ENCODE measurements at regions not wholly inside any gene's neighbourhood (a gene's known extent, or its start where the extent isn't known, plus 50 kb on each side); places are given as distances from the start of the nearest gene placed in this dataset.

DNA sequence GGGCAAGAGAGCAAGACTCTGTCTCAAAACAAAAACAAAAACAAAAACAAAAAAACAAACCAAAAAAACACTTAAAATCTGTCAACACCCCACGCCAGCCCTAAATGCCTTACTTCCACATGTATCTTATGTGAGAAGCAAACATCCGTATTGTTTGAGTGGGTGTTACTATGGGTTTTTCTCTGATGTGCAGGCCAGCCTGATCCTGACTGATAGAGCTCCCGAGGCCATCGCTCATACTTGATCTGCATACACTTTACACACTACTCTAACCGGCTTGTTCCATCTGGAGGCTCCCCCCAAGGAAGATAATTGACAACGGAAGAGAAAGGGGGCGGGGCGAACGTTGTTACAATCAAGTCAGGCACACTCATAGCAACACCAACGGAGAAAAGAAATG, 237.4 kb downstream of the TBL1XR1 start:
- TF ChIP-seq, protein P1, sequence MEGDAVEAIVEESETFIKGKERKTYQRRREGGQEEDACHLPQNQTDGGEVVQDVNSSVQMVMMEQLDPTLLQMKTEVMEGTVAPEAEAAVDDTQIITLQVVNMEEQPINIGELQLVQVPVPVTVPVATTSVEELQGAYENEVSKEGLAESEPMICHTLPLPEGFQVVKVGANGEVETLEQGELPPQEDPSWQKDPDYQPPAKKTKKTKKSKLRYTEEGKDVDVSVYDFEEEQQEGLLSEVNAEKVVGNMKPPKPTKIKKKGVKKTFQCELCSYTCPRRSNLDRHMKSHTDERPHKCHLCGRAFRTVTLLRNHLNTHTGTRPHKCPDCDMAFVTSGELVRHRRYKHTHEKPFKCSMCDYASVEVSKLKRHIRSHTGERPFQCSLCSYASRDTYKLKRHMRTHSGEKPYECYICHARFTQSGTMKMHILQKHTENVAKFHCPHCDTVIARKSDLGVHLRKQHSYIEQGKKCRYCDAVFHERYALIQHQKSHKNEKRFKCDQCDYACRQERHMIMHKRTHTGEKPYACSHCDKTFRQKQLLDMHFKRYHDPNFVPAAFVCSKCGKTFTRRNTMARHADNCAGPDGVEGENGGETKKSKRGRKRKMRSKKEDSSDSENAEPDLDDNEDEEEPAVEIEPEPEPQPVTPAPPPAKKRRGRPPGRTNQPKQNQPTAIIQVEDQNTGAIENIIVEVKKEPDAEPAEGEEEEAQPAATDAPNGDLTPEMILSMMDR (IDR thresholded peaks at IDR 0.05): no peak
- H3K27ac ChIP-seq: no peak overlapping the region
- H3K4me1 ChIP-seq: no peaks in the 10 kb centered on the region
- no peaks in the 10 kb centered on the region for H3K9me3 ChIP-seq
- H3K4me3 ChIP-seq: no peak overlapping the region
- no peaks in the 10 kb centered on the region for H3K27me3 ChIP-seq (ENCODE audit: insufficient read depth in 3 of 3, low read length in 2 of 3)
- no peak for DNase-seq
- WGBS, 3 donors: 91 to 95% (median 93%) methylated on average over 10 of the region's 10 CpGs
- intact Hi-C loops (cut with DNase I): loop anchor here in 1 of 2 donors (10.0 kb wide), 1 partner anchor 385 kb away; no protein-coding TSS in a partner anchor
- no peak for ATAC-seq
- H3K36me3 ChIP-seq (ENCODE audit: insufficient read depth in 1 of 2, low read depth in 1 of 2): no peaks in the 10 kb centered on the region

DNA sequence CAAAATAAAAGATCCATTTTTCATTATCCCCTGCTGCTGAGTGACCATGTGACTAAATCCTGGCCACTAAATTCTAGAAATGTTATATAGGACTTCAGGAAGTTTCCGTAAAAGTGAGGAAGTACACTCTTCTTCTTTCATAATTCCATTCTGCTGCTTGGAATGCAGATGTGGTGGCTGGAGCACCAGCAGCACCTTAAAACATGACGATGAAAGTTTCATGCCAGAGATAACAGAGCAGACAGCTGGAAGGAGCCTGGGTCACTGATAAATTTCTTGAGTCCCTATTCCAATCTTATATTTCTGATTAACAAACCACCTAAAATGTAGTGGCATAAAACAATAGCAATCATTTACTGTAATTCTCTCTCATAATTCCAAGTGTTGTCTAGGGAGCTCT, 238.7 kb downstream of the TBL1XR1 start:
- TF ChIP-seq, protein P1 (IDR thresholded peaks at IDR 0.05): no peak
- Histone ChIP-seq H3K9me3 (no peaks in the 10 kb centered on the region), H3K4me3 (no peak overlapping the region), H3K27me3 (ENCODE audit: insufficient read depth in 3 of 3, low read length in 2 of 3) (no peaks in the 10 kb centered on the region), H3K36me3 (ENCODE audit: insufficient read depth in 1 of 2, low read depth in 1 of 2) (no peaks in the 10 kb centered on the region), H3K4me1 (peaks cover 6% of the 10 kb centered on the region), H3K27ac (no peak overlapping the region)
- 93 to 99% (median 96%) methylated on average over 2 of the region's 2 CpGs for WGBS, 3 donors
- no peak for ATAC-seq
- intact Hi-C loops (cut with DNase I): loop anchor here in 1 of 2 donors (10.0 kb wide), 1 partner anchor 386 kb away; no protein-coding TSS in a partner anchor
- DNase-seq: no peak

DNA sequence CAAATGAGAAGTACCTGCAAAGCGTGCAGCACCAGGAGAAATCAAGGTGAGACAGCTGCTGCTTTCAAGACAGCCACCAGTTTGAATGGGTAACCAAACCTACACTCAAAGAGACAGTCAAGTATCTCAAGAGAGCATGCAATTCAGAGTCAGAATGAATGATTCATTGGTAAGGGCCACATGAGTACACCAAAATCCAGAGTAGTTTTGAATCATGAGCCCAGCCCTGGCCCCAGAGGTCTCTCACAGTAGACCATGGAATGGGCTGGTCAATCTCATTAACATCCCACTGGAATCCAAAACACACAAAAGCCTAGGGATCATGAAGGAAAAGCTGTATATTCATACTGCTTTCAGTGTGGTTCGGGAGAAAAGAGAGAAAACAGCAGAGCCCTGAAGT, 242.8 kb downstream of the TBL1XR1 start:
- no peak overlapping the region for H3K27ac ChIP-seq
- no peaks in the 10 kb centered on the region for H3K9me3 ChIP-seq
- DNase-seq (no peak), ATAC-seq (no peak)
- TF ChIP-seq, protein P1 (IDR thresholded peaks at IDR 0.05): no peak
- WGBS, 3 donors: 96 to 97% (median 96%) methylated on average over 2 of the region's 2 CpGs
- peaks cover 42% of the 10 kb centered on the region for H3K4me1 ChIP-seq
- no peak overlapping the region for H3K4me3 ChIP-seq
- H3K27me3 ChIP-seq (ENCODE audit: insufficient read depth in 3 of 3, low read length in 2 of 3): no peaks in the 10 kb centered on the region
- intact Hi-C loops (cut with DNase I): loop anchor here in 1 of 2 donors (10.0 kb wide), 1 partner anchor 390 kb away; no protein-coding TSS in a partner anchor
- no peaks in the 10 kb centered on the region for H3K36me3 ChIP-seq (ENCODE audit: insufficient read depth in 1 of 2, low read depth in 1 of 2)

DNA sequence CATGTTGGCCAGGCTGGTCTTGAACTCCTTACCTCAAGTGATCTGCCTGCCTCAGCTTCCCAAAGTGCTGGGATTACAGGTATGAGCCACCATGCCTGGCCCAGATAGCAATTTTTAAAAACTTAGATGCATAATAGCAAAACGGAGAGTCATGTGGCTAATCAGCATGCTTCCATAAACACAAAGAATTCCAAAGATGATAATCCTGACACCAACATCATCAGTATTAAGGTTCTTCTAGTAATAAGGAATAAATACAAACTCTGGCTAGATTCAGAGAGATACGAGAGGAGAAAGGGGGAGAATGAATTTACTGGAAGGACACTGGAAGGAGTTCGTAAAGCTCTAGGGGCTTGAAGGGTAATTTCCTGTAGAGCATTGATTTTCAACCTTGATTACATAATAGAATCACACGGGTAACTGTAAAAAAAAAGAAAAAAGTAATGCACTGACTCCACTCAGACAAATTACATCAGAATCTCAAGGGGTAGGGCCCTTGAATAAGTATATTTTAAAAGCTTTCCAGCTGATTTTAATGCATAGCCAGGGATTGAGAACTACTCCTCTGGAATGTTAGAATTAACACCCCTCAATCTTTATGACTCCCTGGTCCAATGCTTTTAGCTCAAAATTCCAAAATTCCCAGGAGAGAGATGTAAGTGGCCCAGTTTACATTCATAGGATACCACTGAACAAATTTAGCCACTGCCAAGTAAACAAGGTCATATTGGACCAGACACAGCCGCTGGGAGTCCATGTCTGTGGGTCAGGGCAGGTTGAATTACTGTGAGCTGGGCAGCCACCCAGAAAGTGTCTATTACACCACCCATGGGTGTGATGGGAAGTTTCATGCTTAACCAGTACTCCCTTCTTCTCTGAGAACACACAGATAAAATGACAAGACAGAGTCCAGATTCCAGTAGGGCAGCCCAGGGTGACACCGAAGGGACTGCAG, 243.9 kb downstream of the TBL1XR1 start:
- H3K36me3 ChIP-seq (ENCODE audit: insufficient read depth in 1 of 2, low read depth in 1 of 2): no peaks in the 10 kb centered on the region
- H3K27me3 ChIP-seq (ENCODE audit: insufficient read depth in 3 of 3, low read length in 2 of 3): no peaks in the 10 kb centered on the region
- TF ChIP-seq, protein P1 (IDR thresholded peaks at IDR 0.05): no peak
- H3K27ac ChIP-seq: peak overlapping the region; percentile 67
- H3K4me1 ChIP-seq: peaks cover 42% of the 10 kb centered on the region
- ATAC-seq (peak; percentile 72 to 80 (median 76)), DNase-seq (peak; percentile 64 to 87)
- H3K9me3 ChIP-seq: no peaks in the 10 kb centered on the region
- WGBS, 3 donors: 19 to 39% (median 25%) methylated on average over 6 of the region's 6 CpGs
- intact Hi-C loops (cut with DNase I): loop anchor here in 1 of 2 donors (10.0 kb wide), 1 partner anchor 391 kb away; no protein-coding TSS in a partner anchor
- H3K4me3 ChIP-seq: no peak overlapping the region

Measured in psoas muscle (tissue), 7 donors.